ENCODE measurements at regions not wholly inside any gene's neighbourhood (a gene's known extent, or its start where the extent isn't known, plus 50 kb on each side); places are given as distances from the start of the nearest gene placed in this dataset.

DNA sequence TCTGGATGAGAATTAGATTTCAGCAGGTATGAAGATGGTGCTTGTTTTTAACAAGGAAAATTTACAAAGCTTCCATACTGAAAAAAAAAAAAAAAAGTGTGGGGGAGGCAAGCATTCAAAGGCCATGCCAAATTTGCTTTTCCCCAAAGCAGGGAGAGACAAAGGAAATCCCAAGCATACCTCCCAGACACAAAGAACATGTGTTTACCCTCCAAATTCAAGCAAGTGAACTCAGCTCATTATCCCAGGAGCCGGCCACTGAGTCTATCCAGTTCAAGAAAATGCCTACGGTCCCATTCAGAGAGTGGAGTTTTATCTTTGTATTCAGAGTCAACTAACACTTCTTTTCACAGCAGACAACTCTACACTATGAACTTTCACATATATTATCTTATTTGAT lies 102.7 kb upstream of the ID4 start:
- in situ Hi-C loops (cut with HindIII; ENCODE audit: low pct_unique_long_range_greater_than_20kb, low sequenced_read_pairs) = no loop called here

DNA sequence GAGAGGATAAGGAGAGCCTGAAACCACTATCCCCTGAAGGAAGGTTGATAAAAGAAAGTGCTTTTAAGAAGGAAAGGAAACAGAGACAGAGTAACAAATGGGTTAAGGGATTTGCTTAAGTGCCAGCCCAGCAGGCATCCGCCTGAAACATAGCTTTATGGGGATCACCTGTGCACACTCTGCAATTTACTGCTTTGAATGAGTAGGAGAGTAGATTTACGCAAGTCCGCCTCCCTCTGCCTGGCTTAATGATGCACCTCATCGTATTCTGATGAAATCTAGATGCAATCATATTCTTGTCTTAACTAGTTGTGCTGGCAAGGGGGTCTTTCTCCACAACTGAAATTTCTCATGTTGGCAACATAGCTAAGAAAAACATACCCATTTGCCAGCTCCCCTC lies 101.1 kb upstream of the ID4 start:
- no peak for DNase-seq (ENCODE audit: low read depth, low spot score)
- in situ Hi-C loops (cut with HindIII; ENCODE audit: low pct_unique_long_range_greater_than_20kb, low sequenced_read_pairs) = no loop called here

More for the DNA sequence above, 102.7 kb upstream of the ID4 start:
- no peak for DNase-seq (ENCODE audit: low read depth, low spot score)

DNA sequence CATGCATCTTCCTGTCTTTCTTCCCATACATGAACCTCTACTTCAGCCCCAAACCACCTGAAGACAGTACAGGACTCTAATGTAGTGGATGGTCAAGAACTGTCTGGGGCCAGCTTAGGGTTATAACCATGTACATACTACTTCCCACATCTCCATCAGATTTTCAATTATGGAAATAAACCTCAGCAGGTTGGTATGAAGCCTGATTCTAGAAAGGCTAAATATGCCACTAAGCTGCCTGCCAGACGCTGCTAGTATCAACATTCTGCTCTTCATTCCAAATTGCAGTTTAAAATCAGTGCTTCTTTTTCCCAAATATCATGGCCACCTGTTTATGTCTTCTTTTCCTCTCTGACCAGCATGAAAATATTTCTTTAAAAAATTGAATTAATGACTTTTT lies 99.2 kb upstream of the ID4 start:
- DNase-seq (ENCODE audit: low read depth, low spot score) = no peak
- in situ Hi-C loops (cut with HindIII; ENCODE audit: low pct_unique_long_range_greater_than_20kb, low sequenced_read_pairs) = no loop called here

DNA sequence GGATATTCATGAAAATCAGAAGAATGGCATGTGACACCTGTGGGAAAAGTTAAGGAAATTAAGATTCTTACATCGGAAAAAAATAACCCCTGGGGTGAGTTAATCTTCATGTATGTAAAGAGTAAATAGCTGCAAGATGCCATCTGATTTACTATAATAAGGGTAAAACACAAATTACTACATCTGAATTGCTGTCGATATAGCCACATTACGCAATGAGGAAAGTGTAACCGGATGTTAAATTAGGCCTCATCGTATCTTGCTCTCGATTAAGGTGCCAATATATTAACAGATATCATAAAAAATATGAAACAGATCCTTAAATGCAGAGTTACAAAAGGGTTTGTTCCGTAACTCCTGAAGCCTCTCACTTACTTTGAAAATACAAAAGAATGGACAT lies 87.4 kb upstream of the ID4 start:
- DNase-seq (ENCODE audit: low read depth, low spot score) = no peak
- in situ Hi-C loops (cut with HindIII; ENCODE audit: low pct_unique_long_range_greater_than_20kb, low sequenced_read_pairs) = no loop called here

DNA sequence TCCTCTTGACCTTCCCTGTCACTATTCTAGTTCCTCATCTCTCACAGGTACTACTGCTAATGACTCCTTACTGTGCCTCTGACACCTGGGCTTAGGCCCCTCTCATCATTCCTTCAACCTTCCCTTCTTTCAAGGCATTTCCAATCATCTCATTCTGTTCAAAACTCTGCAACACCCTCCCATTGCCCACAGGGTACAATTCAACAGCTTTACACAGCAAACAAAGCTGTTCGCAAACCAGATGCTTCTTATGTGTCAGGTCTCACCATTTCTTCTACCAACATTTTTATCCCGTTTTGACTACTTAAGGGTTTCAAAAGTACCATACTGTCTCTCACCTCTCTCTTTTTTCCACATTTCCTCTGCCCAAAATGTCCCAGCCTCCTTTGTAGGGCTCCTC lies 84.4 kb upstream of the ID4 start:
- DNase-seq (ENCODE audit: low read depth, low spot score) = no peak
- in situ Hi-C loops (cut with HindIII; ENCODE audit: low pct_unique_long_range_greater_than_20kb, low sequenced_read_pairs) = no loop called here

DNA sequence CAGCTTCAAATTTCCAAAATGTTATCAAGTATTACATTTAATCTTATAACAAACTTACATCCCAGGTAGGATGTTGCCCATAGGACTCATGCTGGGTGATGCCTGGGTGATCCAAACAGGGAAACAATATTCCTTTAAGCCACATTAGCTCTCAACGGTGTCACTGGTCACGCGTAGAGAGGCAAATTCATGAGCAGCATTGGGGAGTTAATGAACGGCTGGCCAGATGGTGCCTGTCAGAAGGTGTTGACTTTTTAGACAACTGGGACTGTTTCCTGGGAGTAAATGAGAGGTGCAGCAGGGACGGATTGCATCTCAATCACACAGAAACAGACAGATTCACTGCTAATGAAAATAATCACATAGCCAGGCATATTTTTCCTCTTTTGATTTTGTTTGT lies 83.3 kb upstream of the ID4 start:
- in situ Hi-C loops (cut with HindIII; ENCODE audit: low pct_unique_long_range_greater_than_20kb, low sequenced_read_pairs) = no loop called here
- DNase-seq (ENCODE audit: low read depth, low spot score) = no peak

DNA sequence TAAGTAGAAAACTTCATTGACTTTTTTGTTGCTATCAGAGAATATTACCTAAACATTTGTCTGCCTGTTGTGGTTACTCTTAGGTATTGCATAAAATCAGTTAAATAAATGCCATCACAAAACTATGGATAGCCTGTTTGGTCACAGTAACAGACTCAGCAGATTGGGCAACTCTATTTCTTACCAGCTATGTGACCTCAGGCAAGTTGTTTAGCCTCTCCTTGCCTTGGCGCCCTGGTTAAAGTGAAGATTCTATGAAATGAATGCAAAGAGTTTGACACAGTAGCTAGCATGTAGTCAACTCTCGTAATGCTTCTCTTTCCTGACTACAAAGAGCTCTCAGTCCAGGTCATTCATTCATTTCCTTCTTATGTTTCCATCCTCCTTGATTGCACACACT lies 82.5 kb upstream of the ID4 start:
- DNase-seq (ENCODE audit: low read depth, low spot score) = no peak
- in situ Hi-C loops (cut with HindIII; ENCODE audit: low pct_unique_long_range_greater_than_20kb, low sequenced_read_pairs) = no loop called here

DNA sequence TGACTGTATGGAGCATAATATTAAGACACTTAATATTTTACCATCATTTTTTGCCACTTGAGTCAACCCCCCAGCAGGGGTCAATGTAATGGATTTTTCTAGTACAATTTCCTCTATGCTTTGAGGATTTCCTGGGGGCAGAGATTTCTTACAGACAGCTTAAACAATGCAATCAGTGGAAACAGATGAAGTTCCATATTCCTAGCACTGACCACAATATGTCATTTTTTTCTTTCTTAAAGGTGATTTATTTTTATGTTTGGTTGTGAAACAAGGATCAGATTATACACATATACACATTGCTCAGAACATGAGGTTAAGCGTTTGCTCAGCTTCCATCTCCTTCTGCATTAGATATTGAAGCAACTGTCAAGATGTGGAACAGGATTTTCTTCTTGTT lies 82.0 kb upstream of the ID4 start:
- DNase-seq (ENCODE audit: low read depth, low spot score) = no peak
- in situ Hi-C loops (cut with HindIII; ENCODE audit: low pct_unique_long_range_greater_than_20kb, low sequenced_read_pairs) = no loop called here

DNA sequence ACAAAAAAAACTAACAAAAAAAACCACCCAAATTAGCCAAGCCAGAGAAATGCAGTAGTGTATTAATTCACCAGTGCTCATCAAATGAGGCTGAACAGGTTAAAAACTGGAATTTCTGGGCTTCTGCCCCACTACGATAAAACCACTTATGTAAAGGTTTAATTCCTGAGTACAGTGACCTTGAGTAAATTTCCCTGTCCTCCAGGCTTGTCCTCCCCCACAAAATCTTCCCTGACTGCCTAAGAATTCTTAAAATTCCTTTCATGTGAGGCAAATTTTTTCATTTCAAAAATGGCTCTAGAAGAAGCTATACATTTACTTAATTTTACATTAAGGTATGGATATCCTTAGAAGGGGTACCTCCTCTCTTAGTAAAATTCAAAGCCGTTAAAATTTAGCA lies 80.1 kb upstream of the ID4 start:
- in situ Hi-C loops (cut with HindIII; ENCODE audit: low pct_unique_long_range_greater_than_20kb, low sequenced_read_pairs) = no loop called here
- no peak for DNase-seq (ENCODE audit: low read depth, low spot score)

DNA sequence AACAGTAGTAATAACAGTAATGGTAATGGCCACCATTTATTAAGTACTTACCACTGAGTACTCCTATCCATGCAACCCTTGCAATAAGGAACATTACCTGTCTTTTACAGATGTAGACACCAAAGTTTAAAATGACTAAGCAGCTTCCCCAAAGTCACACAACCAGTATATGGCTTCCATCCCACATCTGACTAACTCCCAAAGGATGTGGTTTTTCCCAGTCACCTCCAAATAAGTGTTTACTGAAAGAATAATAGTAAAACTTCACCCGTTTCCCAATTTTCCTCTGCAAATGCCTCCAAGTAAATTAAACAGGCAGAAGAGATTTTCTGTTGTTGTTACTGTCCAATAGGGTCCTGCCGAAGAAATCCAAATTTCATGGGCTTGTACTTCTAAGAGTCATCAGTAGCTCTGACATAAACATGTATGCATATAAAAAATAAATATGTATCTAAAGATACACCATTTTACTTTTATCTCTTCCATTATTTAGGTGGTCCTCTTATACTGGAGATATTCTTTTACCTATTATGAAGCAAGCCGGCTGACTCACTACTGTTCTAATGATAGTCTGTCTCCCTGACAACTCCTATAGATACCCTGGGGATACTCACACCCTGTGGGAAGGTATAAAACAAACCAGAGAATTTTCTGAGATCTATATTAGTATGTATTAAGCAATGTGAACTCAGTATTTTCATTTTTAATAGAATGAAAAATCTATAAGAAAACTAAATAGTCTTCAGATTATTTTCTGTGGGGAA lies 77.9 kb upstream of the ID4 start:
- in situ Hi-C loops (cut with HindIII; ENCODE audit: low pct_unique_long_range_greater_than_20kb, low sequenced_read_pairs) = no loop called here
- no peak for DNase-seq (ENCODE audit: low read depth, low spot score)

DNA sequence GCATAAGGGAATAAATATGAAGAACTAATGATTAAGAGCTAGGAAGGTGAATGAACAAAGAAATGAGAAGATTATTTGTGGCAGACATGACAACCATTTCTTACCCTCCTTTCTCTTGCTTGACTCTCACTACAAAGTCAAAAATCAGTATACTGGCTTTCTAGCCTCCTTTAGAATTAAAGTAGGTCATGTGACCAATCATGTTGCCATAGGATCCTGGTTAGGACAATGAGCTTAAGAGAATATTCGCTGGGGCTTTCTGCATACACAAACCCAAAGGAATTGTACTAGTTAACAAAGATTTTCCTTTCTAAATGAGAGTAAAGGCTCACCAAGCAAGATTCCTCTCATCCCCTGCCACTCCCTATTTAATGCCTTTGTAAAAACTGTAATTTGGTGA lies 76.0 kb upstream of the ID4 start:
- in situ Hi-C loops (cut with HindIII; ENCODE audit: low pct_unique_long_range_greater_than_20kb, low sequenced_read_pairs) = no loop called here
- no peak for DNase-seq (ENCODE audit: low read depth, low spot score)

DNA sequence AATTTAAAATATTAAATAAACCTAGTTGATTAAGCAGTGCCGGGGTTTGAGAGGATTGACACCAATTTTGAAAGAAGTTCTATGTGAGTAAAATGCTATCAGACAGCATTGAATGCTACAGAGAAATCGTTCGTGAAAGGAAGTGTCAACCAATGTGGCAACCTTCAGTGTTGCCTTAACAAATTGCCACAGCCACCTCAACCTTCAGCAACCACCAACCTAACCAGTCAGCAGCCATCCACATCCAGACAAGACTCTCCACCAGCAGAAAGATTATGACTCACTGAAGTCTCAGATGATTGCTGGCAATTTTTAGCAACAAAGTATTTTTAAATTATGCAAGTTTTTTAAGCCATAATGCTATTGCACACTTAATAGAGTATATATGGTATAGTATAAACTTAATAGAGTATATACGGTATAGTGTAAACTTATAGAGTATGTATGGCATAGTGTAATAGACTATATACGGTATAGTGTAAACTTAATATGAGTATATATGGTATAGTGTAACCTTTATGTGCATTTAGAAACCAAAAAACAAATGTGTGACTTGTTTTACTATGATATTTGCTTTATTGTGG lies 65.3 kb upstream of the ID4 start:
- in situ Hi-C loops (cut with HindIII; ENCODE audit: low pct_unique_long_range_greater_than_20kb, low sequenced_read_pairs) = no loop called here

DNA sequence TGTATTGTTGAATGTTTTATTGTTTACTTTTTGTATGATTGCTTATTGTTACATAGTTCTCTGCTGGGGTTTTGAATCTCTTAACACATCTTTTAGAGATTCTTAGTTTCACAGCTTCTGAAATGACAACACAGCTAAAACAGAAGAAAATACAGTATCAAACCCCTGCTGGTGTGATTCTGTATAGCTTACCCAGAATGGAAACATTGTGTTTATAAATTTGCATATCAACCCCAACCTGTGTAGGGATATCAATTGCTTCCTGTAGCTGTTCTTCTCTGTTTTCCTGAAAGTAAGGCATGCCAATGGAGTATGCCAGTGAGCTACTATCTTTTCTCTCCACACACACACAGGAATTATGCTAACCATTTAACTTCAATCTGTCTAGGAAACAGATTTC lies 64.3 kb upstream of the ID4 start:
- in situ Hi-C loops (cut with HindIII; ENCODE audit: low pct_unique_long_range_greater_than_20kb, low sequenced_read_pairs) = no loop called here
- peak; percentile 34 for DNase-seq (ENCODE audit: low read depth, low spot score)

More for the DNA sequence above, 65.3 kb upstream of the ID4 start:
- no peak for DNase-seq (ENCODE audit: low read depth, low spot score)

DNA sequence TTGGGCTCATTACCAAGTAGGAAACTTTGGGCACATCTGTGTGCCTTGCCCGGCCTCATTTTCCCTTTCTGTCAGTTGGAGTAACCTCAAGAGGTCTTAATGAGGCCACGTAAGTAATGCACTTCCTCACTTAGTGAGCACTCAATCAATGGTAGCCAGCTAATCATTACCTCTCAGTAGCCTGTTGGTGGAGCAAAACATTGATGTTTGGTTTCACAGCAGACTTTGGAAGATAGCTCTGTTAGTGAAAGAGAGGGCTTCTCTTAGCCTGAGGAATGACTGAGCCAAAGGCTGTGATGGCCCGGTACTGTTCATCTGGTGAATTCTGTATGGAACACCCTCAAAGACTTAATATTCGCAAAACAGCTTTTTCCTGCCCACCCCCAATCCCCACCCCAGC lies 55.9 kb upstream of the ID4 start:
- no peak for DNase-seq (ENCODE audit: low read depth, low spot score)
- in situ Hi-C loops (cut with HindIII; ENCODE audit: low pct_unique_long_range_greater_than_20kb, low sequenced_read_pairs) = no loop called here

DNA sequence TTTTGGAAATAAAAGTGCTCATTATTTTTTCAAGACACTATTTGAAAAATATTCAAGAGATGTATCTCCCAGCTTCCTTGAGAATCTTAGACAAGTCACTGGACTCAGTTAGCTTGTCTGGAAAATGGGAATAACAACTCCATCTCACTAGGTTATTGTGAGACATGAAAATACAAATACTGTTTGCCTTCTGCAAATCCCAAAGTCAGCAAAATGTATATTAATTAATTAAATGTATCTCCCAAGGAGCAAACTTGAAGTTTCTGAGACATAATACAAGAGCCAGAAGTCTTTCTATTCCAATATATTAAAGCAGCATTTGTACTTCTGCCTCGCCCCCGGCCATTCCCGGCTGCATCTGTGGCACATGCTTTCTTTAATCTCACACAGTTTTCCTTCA lies 54.6 kb upstream of the ID4 start:
- in situ Hi-C loops (cut with HindIII; ENCODE audit: low pct_unique_long_range_greater_than_20kb, low sequenced_read_pairs) = no loop called here

More for the DNA sequence above, 54.6 kb upstream of the ID4 start:
- DNase-seq (ENCODE audit: low read depth, low spot score) = no peak

Small RNA genes lying in the stretch of these regions (small RNA-seq; reads per million reads assigned to genes)
- 0 reads per million in 2 experiments for gene MIR548A1
- 0 to 0.10 reads per million in 2 experiments for gene RNA5SP205
- gene RNU6-801P = 0 reads per million in 2 experiments

Data from SK-MEL-5 (cell line).